Testis (tissue), 2 donors: ENCODE measurements at regions not wholly inside any gene's neighbourhood (a gene's known extent, or its start where the extent isn't known, plus 50 kb on each side); places are given as distances from the start of the nearest gene placed in this dataset.

Experiments used
- DNase-seq: peaks from one replicate; pipeline ENCODE4 v3.0.0-alpha.2; 2019
- H3K27ac ChIP-seq, 2 donors: fragments of 200-600 bp; sonication (generic); one replicate each; pipeline ENCODE4 v1.5.1; 2019
- H3K27me3 ChIP-seq: fragments of 200-600 bp; sonication (generic); one replicate; pipeline ENCODE4 v1.5.1; 2019
- H3K36me3 ChIP-seq: fragments of 200-600 bp; sonication (generic); one replicate; pipeline ENCODE4 v1.5.1; 2017; ENCODE audit warnings: low read depth; ENCODE audit errors: missing control alignments
- H3K4me1 ChIP-seq: fragments of 200-600 bp; sonication (generic); one replicate; pipeline ENCODE4 v1.5.1; 2019
- H3K4me3 ChIP-seq, 2 donors: fragments of 200-600 bp; sonication (generic); one replicate each; pipeline ENCODE4 v1.5.1; 2017 to 2019
- H3K9me3 ChIP-seq: fragments of 200-600 bp; sonication (generic); one replicate; pipeline ENCODE4 v1.5.1; 2017
- POLR2A ChIP-seq: fragments of 450-650 bp; IDR thresholded peaks from one replicate; pipeline ENCODE4 v1.6.1; 2017; ENCODE audit warnings: antibody characterized with exemption, mild to moderate bottlenecking, moderate library complexity
- WGBS, 2 donors: methylation state at CpG; one replicate each; pipeline ENCODE4 v1.1.5; 2018; 5-methylcytosine and 5-hydroxymethylcytosine counted together
- intact Hi-C: fragments of 100-400 bp; cut with DNase I; formaldehyde crosslinking; loops from one replicate; pipeline ENCODE4 v1.15.1; 2023; ENCODE audit warnings: low total_unique reads
- TF ChIP-seq, protein P1 (sequence below), 3 experiments: fragments of 450-650 bp in 2 of 3; fragments of 200-600 bp in 1 of 3; sonication (generic) in 1 of 3; IDR thresholded peaks; one replicate each; pipeline ENCODE4 v1.5.1; 2016 to 2019; ENCODE audit warnings: antibody characterized with exemption in 3 of 3, mild to moderate bottlenecking in 2 of 3, moderate library complexity in 1 of 3

DNA sequence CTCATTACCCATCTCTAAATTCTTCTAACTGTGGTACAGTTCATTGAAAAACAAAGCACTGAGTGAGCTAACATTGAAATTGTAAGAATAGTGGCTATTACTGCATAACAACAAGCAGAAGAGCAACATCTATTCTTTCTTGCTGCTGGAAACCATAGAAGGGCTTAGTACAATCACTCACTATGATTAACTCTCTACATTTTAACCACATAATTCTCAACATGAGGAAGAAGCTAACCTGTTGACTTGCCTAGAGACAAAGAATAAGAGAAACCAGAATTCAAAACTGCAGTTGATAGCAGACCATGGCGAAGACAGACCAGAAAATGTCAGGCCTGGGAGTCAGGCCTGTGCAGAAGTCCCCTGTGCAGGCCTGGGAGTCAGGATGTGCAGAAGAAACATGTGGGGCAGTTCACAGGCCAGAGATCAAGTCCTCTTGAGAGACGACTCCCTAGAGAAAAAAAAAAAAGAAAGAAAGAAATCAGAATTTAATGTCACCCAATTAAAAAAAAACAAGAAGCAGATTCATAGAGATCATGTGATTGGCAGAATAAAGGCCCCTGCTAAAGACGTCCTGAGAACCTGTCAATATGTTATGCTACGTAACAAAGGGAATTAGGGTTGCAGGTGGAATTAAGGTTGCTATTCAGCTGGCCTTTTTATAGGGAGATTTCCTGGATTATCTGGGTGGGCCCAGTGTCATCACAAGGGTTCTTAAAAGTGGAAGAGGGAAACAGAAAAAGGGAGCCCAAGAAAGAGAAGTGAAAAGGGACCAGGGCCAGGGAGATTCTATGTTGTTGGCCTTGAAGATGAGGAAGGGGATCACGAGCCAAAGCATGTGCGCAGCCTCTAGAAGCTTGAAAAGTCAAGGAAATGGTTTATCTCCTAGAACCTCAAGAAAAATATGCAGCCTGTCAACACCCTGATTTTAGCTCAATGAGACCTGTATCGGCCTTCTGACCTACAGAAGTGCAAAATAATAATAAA is 94.9 kb downstream of the MRPL39 start:
- no peaks in the 10 kb centered on the region for H3K9me3 ChIP-seq
- no peaks in the 10 kb centered on the region for H3K4me1 ChIP-seq
- no peak overlapping the region for H3K4me3 ChIP-seq
- no peaks in the 10 kb centered on the region for H3K27me3 ChIP-seq
- H3K36me3 ChIP-seq: no peaks in the 10 kb centered on the region
- DNase-seq: peak; percentile 23
- intact Hi-C loops: no loop called here
- WGBS, 2 donors: 77 to 83% methylated on average over 7 of the region's 7 CpGs
- H3K27ac ChIP-seq: no peak overlapping the region
- TF ChIP-seq POLR2A: no peak
- TF ChIP-seq, protein P1, sequence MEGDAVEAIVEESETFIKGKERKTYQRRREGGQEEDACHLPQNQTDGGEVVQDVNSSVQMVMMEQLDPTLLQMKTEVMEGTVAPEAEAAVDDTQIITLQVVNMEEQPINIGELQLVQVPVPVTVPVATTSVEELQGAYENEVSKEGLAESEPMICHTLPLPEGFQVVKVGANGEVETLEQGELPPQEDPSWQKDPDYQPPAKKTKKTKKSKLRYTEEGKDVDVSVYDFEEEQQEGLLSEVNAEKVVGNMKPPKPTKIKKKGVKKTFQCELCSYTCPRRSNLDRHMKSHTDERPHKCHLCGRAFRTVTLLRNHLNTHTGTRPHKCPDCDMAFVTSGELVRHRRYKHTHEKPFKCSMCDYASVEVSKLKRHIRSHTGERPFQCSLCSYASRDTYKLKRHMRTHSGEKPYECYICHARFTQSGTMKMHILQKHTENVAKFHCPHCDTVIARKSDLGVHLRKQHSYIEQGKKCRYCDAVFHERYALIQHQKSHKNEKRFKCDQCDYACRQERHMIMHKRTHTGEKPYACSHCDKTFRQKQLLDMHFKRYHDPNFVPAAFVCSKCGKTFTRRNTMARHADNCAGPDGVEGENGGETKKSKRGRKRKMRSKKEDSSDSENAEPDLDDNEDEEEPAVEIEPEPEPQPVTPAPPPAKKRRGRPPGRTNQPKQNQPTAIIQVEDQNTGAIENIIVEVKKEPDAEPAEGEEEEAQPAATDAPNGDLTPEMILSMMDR (IDR thresholded peaks at IDR 0.05): no peak

DNA sequence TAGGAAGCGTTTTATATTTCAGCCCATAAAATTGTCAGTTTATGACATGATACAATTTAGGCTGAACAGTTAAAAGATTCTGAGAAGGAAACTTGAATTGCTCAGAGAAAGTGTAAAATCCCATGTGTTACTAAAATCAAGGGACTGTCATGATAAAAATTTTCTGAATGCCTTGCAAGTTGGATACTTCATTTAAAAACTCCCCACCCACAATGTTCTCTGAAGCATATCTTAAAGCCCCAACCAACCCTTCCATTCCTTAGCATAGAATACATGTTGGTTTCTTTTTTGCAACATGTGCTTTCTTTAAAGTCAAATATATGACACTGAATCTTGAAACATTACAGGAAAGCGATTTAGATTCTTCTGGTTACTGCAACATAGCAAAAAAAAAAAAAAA is 97.4 kb downstream of the MRPL39 start:
- Histone ChIP-seq H3K36me3 (no peaks in the 10 kb centered on the region), H3K27me3 (no peaks in the 10 kb centered on the region), H3K4me1 (no peaks in the 10 kb centered on the region), H3K9me3 (no peaks in the 10 kb centered on the region), H3K4me3 (no peak overlapping the region), H3K27ac (no peak overlapping the region)
- intact Hi-C loops: no loop called here
- 47% methylated on average over 2 of the region's 2 CpGs for WGBS, 2 donors
- no peak for DNase-seq
- TF ChIP-seq POLR2A: no peak
- TF ChIP-seq, protein P1 (IDR thresholded peaks at IDR 0.05): no peak

DNA sequence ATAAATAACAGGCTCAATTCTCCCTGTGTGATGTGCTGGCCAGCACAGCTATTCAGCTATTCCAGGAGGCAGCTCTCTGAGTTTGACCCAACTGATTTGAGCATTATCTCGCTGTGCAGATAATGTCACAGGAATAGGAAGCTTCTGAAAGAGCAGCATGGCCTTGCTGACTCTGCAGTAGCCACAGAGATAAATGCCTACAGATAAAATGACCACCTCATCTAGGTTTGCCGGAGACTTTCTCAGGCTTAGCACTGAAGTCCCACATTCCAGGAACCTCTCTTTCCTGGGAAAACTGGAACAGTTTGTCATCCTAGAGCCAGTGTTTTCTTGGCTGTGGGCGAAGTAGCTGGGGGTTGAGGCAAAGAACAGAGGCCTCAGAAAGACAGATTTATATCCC is 98.9 kb downstream of the MRPL39 start:
- Histone ChIP-seq H3K27ac (no peak overlapping the region), H3K9me3 (no peaks in the 10 kb centered on the region), H3K4me1 (no peaks in the 10 kb centered on the region), H3K27me3 (no peaks in the 10 kb centered on the region), H3K4me3 (no peak overlapping the region), H3K36me3 (no peaks in the 10 kb centered on the region)
- TF ChIP-seq, protein P1 (IDR thresholded peaks at IDR 0.05): no peak
- no peak for TF ChIP-seq POLR2A
- WGBS, 2 donors: 56 to 69% methylated on average over 3 of the region's 3 CpGs
- intact Hi-C loops: no loop called here
- peak; percentile 19 for DNase-seq

DNA sequence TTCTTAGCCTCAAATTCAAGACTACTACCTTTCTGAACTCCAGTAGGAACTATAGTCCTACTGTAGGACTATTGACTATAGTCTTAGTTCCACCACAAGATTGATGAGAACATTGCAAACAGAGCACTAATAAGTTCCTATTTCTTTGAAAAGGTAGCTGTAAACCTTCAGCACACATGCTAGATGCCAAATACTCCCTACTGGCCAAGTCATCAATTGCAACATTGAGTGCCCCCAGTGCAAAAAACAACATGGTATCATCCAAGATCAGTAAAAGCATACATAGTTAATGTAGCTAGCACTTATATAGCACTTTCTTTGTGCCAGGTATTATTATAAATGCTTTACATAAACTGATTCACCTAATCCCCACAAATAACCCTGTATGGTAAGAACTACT is 99.8 kb downstream of the MRPL39 start:
- no peaks in the 10 kb centered on the region for H3K36me3 ChIP-seq
- no peak for DNase-seq
- H3K4me1 ChIP-seq: no peaks in the 10 kb centered on the region
- H3K4me3 ChIP-seq: no peak overlapping the region
- intact Hi-C loops: no loop called here
- TF ChIP-seq POLR2A: no peak
- TF ChIP-seq, protein P1 (IDR thresholded peaks at IDR 0.05): no peak
- H3K27ac ChIP-seq: no peak overlapping the region
- no peaks in the 10 kb centered on the region for H3K27me3 ChIP-seq
- H3K9me3 ChIP-seq: no peaks in the 10 kb centered on the region

DNA sequence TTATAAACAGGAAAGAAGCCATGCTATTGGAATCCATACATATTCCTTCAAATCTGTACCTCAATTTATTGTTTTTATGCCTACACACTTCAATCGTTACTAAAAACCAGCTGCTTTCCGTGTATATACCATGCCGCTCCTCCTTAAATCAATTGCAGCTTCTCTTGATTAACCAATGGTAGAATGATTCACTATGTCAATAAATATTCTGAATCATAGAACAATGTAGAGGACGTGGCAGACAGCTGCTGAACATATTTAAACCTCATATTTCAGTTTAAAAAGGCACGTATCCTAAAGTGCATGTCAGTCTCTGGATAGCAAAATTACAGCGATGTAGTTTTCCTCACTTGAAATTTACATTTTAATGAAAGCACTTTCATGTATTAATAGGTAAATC is 100.4 kb downstream of the MRPL39 start:
- DNase-seq: no peak
- no peak overlapping the region for H3K4me3 ChIP-seq
- no peaks in the 10 kb centered on the region for H3K27me3 ChIP-seq
- H3K9me3 ChIP-seq: no peaks in the 10 kb centered on the region
- H3K36me3 ChIP-seq: no peaks in the 10 kb centered on the region
- intact Hi-C loops: no loop called here
- H3K4me1 ChIP-seq: no peaks in the 10 kb centered on the region
- 89 to 90% methylated on average over 6 of the region's 6 CpGs for WGBS, 2 donors
- no peak overlapping the region for H3K27ac ChIP-seq
- no peak for TF ChIP-seq POLR2A
- TF ChIP-seq, protein P1 (IDR thresholded peaks at IDR 0.05): no peak
